ENCODE measurements at regions not wholly inside any gene's neighbourhood (a gene's known extent, or its start where the extent isn't known, plus 50 kb on each side); places are given as distances from the start of the nearest gene placed in this dataset.

- H3K4me3 ChIP-seq: no peak overlapping the region
- H3K36me3 ChIP-seq: peaks cover 88% of the 10 kb centered on the region
- intact Hi-C loops (cut with DNase I): no loop called here
- no peaks in the 10 kb centered on the region for H3K4me1 ChIP-seq
- no peak for ATAC-seq
- TF ChIP-seq CTCF (IDR thresholded peaks at IDR 0.05): no peak
- DNase-seq: no peak
- H3K9me3 ChIP-seq: no peaks in the 10 kb centered on the region
- no peak overlapping the region for H3K27ac ChIP-seq
- H3K27me3 ChIP-seq (ENCODE audit: low read depth): no peaks in the 10 kb centered on the region
Measured at GRCh38 chr14:95449131-95449530, 67.3 kb downstream of the SYNE3 start.

GRCh38 chr14:95446470-95446869 is 70.0 kb downstream of the SYNE3 start:
- intact Hi-C loops (cut with DNase I): no loop called here
- ATAC-seq: no peak
- H3K36me3 ChIP-seq: peaks cover 77% of the 10 kb centered on the region
- H3K4me3 ChIP-seq: no peak overlapping the region
- H3K9me3 ChIP-seq: no peaks in the 10 kb centered on the region
- no peaks in the 10 kb centered on the region for H3K27me3 ChIP-seq (ENCODE audit: low read depth)
- TF ChIP-seq CTCF (IDR thresholded peaks at IDR 0.05): no peak
- H3K27ac ChIP-seq: no peak overlapping the region
- no peak for DNase-seq
- H3K4me1 ChIP-seq: peaks cover 7% of the 10 kb centered on the region

DNA sequence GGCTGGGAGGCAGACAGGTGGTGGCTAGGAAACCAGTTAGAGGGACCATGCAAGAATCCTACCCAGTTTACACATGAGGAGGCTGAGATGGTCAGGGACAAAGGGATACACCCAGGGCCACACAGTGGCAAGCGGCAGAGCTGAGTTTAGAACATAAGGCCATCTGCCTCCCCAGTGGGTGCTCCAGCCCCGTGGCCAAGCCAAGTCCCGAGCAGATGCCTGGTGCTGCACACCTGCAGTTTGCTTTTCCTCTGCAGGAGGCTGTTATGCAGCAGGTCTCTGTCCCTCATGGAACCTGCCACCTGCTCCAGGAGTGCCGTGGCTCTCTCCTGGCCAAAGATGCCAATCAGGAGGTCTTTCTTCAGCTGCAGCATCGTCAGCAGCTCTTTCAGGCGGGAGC is 70.8 kb downstream of the SYNE3 start:
- Histone ChIP-seq H3K27ac (no peak overlapping the region), H3K9me3 (no peaks in the 10 kb centered on the region), H3K36me3 (peaks cover 77% of the 10 kb centered on the region), H3K4me1 (peaks cover 7% of the 10 kb centered on the region), H3K27me3 (ENCODE audit: low read depth) (no peaks in the 10 kb centered on the region), H3K4me3 (no peak overlapping the region)
- intact Hi-C loops (cut with DNase I): no loop called here
- no peak for TF ChIP-seq CTCF (IDR thresholded peaks at IDR 0.05)
- DNase-seq (no peak), ATAC-seq (no peak)

GRCh38 chr14:95445161-95445560 is 71.3 kb downstream of the SYNE3 start:
- ATAC-seq: no peak
- no peak for TF ChIP-seq CTCF (IDR thresholded peaks at IDR 0.05)
- H3K27me3 ChIP-seq (ENCODE audit: low read depth): no peaks in the 10 kb centered on the region
- peaks cover 7% of the 10 kb centered on the region for H3K4me1 ChIP-seq
- intact Hi-C loops (cut with DNase I): no loop called here
- H3K27ac ChIP-seq: no peak overlapping the region
- H3K9me3 ChIP-seq: no peaks in the 10 kb centered on the region
- peaks cover 77% of the 10 kb centered on the region for H3K36me3 ChIP-seq
- DNase-seq: no peak
- H3K4me3 ChIP-seq: no peak overlapping the region

DNA sequence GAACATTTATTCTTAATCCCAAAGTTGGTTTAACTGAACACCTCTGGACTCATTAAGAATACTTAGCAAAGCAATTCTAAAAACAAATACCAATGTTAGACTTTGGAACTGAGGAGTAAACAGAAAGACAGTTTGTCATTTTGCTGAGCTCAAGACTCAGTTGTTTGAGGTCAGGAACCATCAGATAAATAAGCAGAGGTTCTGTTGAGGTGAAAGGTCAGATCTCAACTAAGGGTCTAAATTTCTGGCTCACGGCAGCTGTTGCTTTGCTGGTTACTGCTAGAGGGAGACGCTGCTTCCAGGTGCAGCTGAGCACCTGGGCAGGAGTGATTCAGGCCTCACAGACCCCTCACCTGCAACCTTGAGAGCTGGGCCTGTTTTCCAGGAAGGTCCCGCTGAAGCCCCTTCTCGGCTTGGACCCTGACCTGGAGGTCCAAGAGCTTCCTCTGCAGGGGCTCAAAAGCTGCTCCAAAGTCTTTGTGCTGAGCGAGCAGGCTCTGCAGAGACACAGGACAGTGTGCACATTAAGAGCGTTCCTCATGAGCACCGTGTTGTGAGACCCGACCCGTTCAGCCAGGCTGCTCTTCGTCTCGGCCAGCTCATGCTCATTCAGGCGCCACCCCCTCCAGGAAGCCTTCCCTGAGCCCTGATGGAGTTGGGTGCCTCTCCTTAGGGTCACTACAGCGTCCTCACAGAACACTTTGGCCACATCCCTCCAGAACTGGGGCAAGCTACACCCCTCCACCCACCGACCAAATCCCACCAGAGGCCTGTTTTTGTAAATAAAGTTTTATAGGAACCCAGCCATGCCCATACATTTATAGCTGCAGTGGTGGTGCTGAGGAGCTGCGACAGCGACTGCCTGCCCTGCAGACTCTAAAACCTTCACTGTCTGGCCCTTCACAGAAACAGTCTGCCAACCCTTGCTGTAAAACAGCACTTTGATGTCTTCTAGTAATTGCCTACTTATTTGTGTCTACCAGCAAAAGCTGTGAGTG is 72.0 kb downstream of the SYNE3 start:
- peaks cover 7% of the 10 kb centered on the region for H3K4me1 ChIP-seq
- DNase-seq (no peak), ATAC-seq (no peak)
- intact Hi-C loops (cut with DNase I): loop anchor here (5.0 kb wide), 1 partner anchor 83 kb away; no protein-coding TSS in a partner anchor
- no peak overlapping the region for H3K4me3 ChIP-seq
- TF ChIP-seq CTCF (IDR thresholded peaks at IDR 0.05): no peak
- peaks cover 77% of the 10 kb centered on the region for H3K36me3 ChIP-seq
- no peaks in the 10 kb centered on the region for H3K27me3 ChIP-seq (ENCODE audit: low read depth)
- H3K9me3 ChIP-seq: no peaks in the 10 kb centered on the region
- H3K27ac ChIP-seq: no peak overlapping the region

All from lower lobe of right lung (tissue), 2 donors.